ENCODE measurements at regions not wholly inside any gene's neighbourhood (a gene's known extent, or its start where the extent isn't known, plus 50 kb on each side); places are given as distances from the start of the nearest gene placed in this dataset.

- intact Hi-C loops (cut with DNase I; ENCODE audit: low total_unique reads): no loop called here
- Histone ChIP-seq H3K4me1 (no peaks in the 10 kb centered on the region), H3K4me3 (no peak overlapping the region), H3K27ac (no peak overlapping the region), H3K27me3 (replicated peaks in 1 of 7) (no peaks in the 10 kb centered on the region), H3K9me3 (peaks cover 0 to 32% (median 4%) of the 10 kb centered on the region in 8 donors), H3K36me3 (no peaks in the 10 kb centered on the region)
- TF ChIP-seq CTCF (IDR thresholded peaks at IDR 0.05 in 8 of 11, conservative IDR thresholded peaks at IDR 0.05 in 3 of 11): no peak
- no peak for TF ChIP-seq POLR2A (IDR thresholded peaks at IDR 0.05)
- no peak for TF ChIP-seq POLR2AphosphoS5 (IDR thresholded peaks at IDR 0.05)
- 54 to 65% (median 62%) methylated on average over 8 of the region's 8 CpGs for WGBS, 5 donors
- DNase-seq: no peak
Observed at GRCh38 chr1:188129856-188130838, 1301.4 kb downstream of the PLA2G4A start.

- Histone ChIP-seq H3K36me3 (no peaks in the 10 kb centered on the region), H3K4me1 (no peaks in the 10 kb centered on the region), H3K9me3 (peaks cover 0 to 25% (median 0%) of the 10 kb centered on the region in 8 donors), H3K4me3 (no peak overlapping the region), H3K27ac (no peak overlapping the region), H3K27me3 (replicated peaks in 1 of 7) (no peaks in the 10 kb centered on the region)
- no peak for DNase-seq
- intact Hi-C loops (cut with DNase I; ENCODE audit: low total_unique reads): no loop called here
- whole genome bisulfite sequencing, 5 donors: 72 to 82% (median 77%) methylated on average over 2 of the region's 2 CpGs
- TF ChIP-seq CTCF (IDR thresholded peaks at IDR 0.05 in 8 of 11, conservative IDR thresholded peaks at IDR 0.05 in 3 of 11) (no peak), POLR2A (IDR thresholded peaks at IDR 0.05) (no peak), POLR2AphosphoS5 (IDR thresholded peaks at IDR 0.05) (no peak)
Observed at GRCh38 chr1:188137221-188137620, 1308.5 kb downstream of the PLA2G4A start.

DNA sequence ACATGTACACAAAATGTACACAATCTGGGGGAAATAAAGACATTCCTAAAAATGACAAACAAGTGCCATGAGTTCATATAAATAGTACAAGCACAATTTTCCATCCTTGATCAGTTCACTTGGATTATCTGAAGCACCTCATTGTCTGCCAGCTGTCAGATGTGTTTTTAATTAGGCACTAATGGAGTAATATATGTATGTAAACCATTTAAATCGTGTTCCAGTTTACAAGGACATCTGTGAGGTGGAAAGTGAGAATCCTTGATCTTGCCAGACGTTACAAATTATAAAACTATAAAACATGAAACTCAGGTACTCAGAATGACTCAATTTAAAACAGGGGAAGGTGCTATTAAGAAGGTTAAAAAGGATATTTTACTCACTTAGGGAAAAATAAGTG is 1312.2 kb downstream of the PLA2G4A start:
- Histone ChIP-seq H3K4me1 (no peaks in the 10 kb centered on the region), H3K4me3 (no peak overlapping the region), H3K27ac (no peak overlapping the region), H3K36me3 (no peaks in the 10 kb centered on the region), H3K27me3 (replicated peaks in 1 of 7) (no peaks in the 10 kb centered on the region), H3K9me3 (peaks cover 0 to 30% (median 3%) of the 10 kb centered on the region in 8 donors)
- intact Hi-C loops (cut with DNase I; ENCODE audit: low total_unique reads): no loop called here
- WGBS, 5 donors: 43 to 71% (median 52%) methylated on average over 2 of the region's 2 CpGs
- TF ChIP-seq POLR2AphosphoS5 (IDR thresholded peaks at IDR 0.05): no peak
- no peak for TF ChIP-seq POLR2A (IDR thresholded peaks at IDR 0.05)
- no peak for TF ChIP-seq CTCF (IDR thresholded peaks at IDR 0.05 in 8 of 11, conservative IDR thresholded peaks at IDR 0.05 in 3 of 11)
- no peak for DNase-seq

- DNase-seq: no peak
- intact Hi-C loops (cut with DNase I; ENCODE audit: low total_unique reads): no loop called here
- 89 to 93% (median 90%) methylated on average over 11 of the region's 11 CpGs for WGBS, 5 donors
- TF ChIP-seq POLR2A (IDR thresholded peaks at IDR 0.05): no peak
- no peak for TF ChIP-seq CTCF (IDR thresholded peaks at IDR 0.05 in 8 of 11, conservative IDR thresholded peaks at IDR 0.05 in 3 of 11)
- TF ChIP-seq POLR2AphosphoS5 (IDR thresholded peaks at IDR 0.05): no peak
- Histone ChIP-seq H3K4me3 (no peak overlapping the region), H3K4me1 (no peaks in the 10 kb centered on the region), H3K27me3 (replicated peaks in 1 of 7) (no peaks in the 10 kb centered on the region), H3K9me3 (no peaks in the 10 kb centered on the region), H3K36me3 (no peaks in the 10 kb centered on the region), H3K27ac (no peak overlapping the region)
Observed at GRCh38 chr1:188154196-188154595, 1325.4 kb downstream of the PLA2G4A start.
